WTC11 (cell line): ENCODE measurements at regions not wholly inside any gene's neighbourhood (a gene's known extent, or its start where the extent isn't known, plus 50 kb on each side); places are given as distances from the start of the nearest gene placed in this dataset.

Experiments
- ATAC-seq: fragments of 200-7000 bp; cut with Tn5 transposase; 2 replicates; pipeline ENCODE4 v1.10.0; 2021; ENCODE audit warnings: mild to moderate bottlenecking, moderate library complexity
- CTCF ChIA-PET: fragments of 300-600 bp; sonication (Branson Sonifier 250); formaldehyde crosslinking; loops from one replicate; lab custom pipeline; 2021; ENCODE audit warnings: antibody characterized with exemption; lab: Charles Lee
- POLR2A ChIA-PET: fragments of 350-600 bp; sonication (Branson Sonifier 250); formaldehyde crosslinking; loops from one replicate; lab custom pipeline; 2021; ENCODE audit warnings: antibody characterized with exemption; lab: Charles Lee
- DNase-seq: peaks from one replicate; pipeline ENCODE4 v3.0.0; 2021; ENCODE audit warnings: low spot score
- H3K27ac Mint-ChIP-seq: 2 replicates; pipeline ENCODE4 v1.8.0; 2021; ENCODE audit warnings: mixed read lengths
- H3K27me3 Mint-ChIP-seq: 2 replicates; pipeline ENCODE4 v1.8.0; 2021; ENCODE audit warnings: low read depth, mild to moderate bottlenecking, moderate library complexity, mixed read lengths
- H3K36me3 Mint-ChIP-seq: 2 replicates; pipeline ENCODE4 v1.8.0; 2021; ENCODE audit warnings: mixed read lengths
- H3K4me1 Mint-ChIP-seq: 2 replicates; pipeline ENCODE4 v1.8.0; 2022; ENCODE audit warnings: mixed read lengths
- H3K4me3 Mint-ChIP-seq: 2 replicates; pipeline ENCODE4 v1.8.0; 2021; ENCODE audit warnings: mild to moderate bottlenecking, moderate library complexity, mixed read lengths
- H3K9me3 Mint-ChIP-seq: 2 replicates; pipeline ENCODE4 v1.8.0; 2021; ENCODE audit warnings: mixed read lengths
- CDX4 ChIP-seq: fragments of 250-450 bp; sonication (Bioruptor Pico); IDR thresholded peaks from 2 replicates; pipeline ENCODE4 v1.9.0; 2021; ENCODE audit warnings: moderate library complexity, mild to moderate bottlenecking, inconsistent platforms, borderline replicate concordance
- CREB1 ChIP-seq: sonication (generic); formaldehyde crosslinking; IDR thresholded peaks from 2 replicates; pipeline ENCODE4 v1.8.0; 2023; ENCODE audit warnings: mild to moderate bottlenecking, missing genetic modification reagents
- ETV6 ChIP-seq: sonication (generic); formaldehyde crosslinking; IDR thresholded peaks from 2 replicates; pipeline ENCODE4 v1.8.1; 2022; ENCODE audit warnings: mild to moderate bottlenecking, missing genetic modification reagents
- FOXJ3 ChIP-seq: sonication (generic); formaldehyde crosslinking; IDR thresholded peaks from 2 replicates; pipeline ENCODE4 v1.9.0; 2021; ENCODE audit warnings: missing genetic modification reagents, mild to moderate bottlenecking, borderline replicate concordance
- JAZF1 ChIP-seq: fragments of 250-450 bp; sonication (Bioruptor Pico); IDR thresholded peaks from 2 replicates; pipeline ENCODE4 v1.9.0; 2021; ENCODE audit warnings: moderate library complexity, mild to moderate bottlenecking, inconsistent platforms
- KAT7 ChIP-seq: sonication (generic); formaldehyde crosslinking; IDR thresholded peaks from 2 replicates; pipeline ENCODE4 v1.8.1; 2023; ENCODE audit warnings: missing genetic modification reagents, mild to moderate bottlenecking, borderline replicate concordance
- OVOL2 ChIP-seq: fragments of 250-450 bp; sonication (Bioruptor Pico); IDR thresholded peaks from 2 replicates; pipeline ENCODE4 v1.9.0; 2021; ENCODE audit warnings: mild to moderate bottlenecking, borderline replicate concordance
- RORB ChIP-seq: fragments of 250-450 bp; sonication (Bioruptor Pico); IDR thresholded peaks from 2 replicates; pipeline ENCODE4 v1.9.0; 2021; ENCODE audit warnings: mild to moderate bottlenecking
- SP1 ChIP-seq: sonication (generic); formaldehyde crosslinking; conservative IDR thresholded peaks from 2 replicates; pipeline ENCODE4 v1.8.1; 2022; ENCODE audit warnings: missing genetic modification reagents
- TEAD1 ChIP-seq: sonication (generic); formaldehyde crosslinking; IDR thresholded peaks from 2 replicates; pipeline ENCODE4 v1.8.0; 2022; ENCODE audit warnings: mild to moderate bottlenecking, missing genetic modification reagents
- USF1 ChIP-seq: sonication (generic); formaldehyde crosslinking; IDR thresholded peaks from 2 replicates; pipeline ENCODE4 v1.8.0; 2022; ENCODE audit warnings: mild to moderate bottlenecking, missing genetic modification reagents
- ZNF121 ChIP-seq: sonication (generic); formaldehyde crosslinking; IDR thresholded peaks from 2 replicates; pipeline ENCODE4 v1.8.0; 2023; ENCODE audit warnings: missing genetic modification reagents
- ZNF232 ChIP-seq: sonication (generic); formaldehyde crosslinking; IDR thresholded peaks from 2 replicates; pipeline ENCODE4 v1.8.0; 2022; ENCODE audit warnings: mild to moderate bottlenecking, missing genetic modification reagents
- ZNF317 ChIP-seq: sonication (generic); formaldehyde crosslinking; IDR thresholded peaks from 2 replicates; pipeline ENCODE4 v1.8.1; 2023; ENCODE audit warnings: low read depth, mild to moderate bottlenecking, moderate library complexity, missing genetic modification reagents, borderline replicate concordance
- ZNF423 ChIP-seq: fragments of 250-450 bp; sonication (Bioruptor Pico); IDR thresholded peaks from 2 replicates; pipeline ENCODE4 v2.1.2; 2022; ENCODE audit warnings: mild to moderate bottlenecking, moderate library complexity
- ZSCAN18 ChIP-seq: fragments of 250-450 bp; sonication (Bioruptor Pico); IDR thresholded peaks from 2 replicates; pipeline ENCODE4 v2.1.2; 2022; ENCODE audit warnings: mild to moderate bottlenecking, moderate library complexity
- TF ChIP-seq, protein P1 (sequence below): sonication (generic); formaldehyde crosslinking; IDR thresholded peaks from 2 replicates; pipeline ENCODE4 v1.8.0; 2022; ENCODE audit warnings: mild to moderate bottlenecking, missing genetic modification reagents
- TF ChIP-seq, protein P2 (sequence below): sonication (generic); formaldehyde crosslinking; conservative IDR thresholded peaks from 2 replicates; pipeline ENCODE4 v1.8.1; 2022; ENCODE audit warnings: mild to moderate bottlenecking, missing genetic modification reagents
- TF ChIP-seq, protein P3 (sequence below): sonication (generic); formaldehyde crosslinking; IDR thresholded peaks from 2 replicates; pipeline ENCODE4 v1.8.0; 2023; ENCODE audit warnings: missing genetic modification reagents
- TF ChIP-seq, protein P4 (sequence below): fragments of 250-450 bp; sonication (Bioruptor Pico); conservative IDR thresholded peaks from 2 replicates; pipeline ENCODE4 v1.9.0; 2021; ENCODE audit warnings: mild to moderate bottlenecking
- TF ChIP-seq, protein P5 (sequence below): sonication (generic); formaldehyde crosslinking; IDR thresholded peaks from 2 replicates; pipeline ENCODE4 v1.8.0; 2022; ENCODE audit warnings: missing genetic modification reagents

DNA sequence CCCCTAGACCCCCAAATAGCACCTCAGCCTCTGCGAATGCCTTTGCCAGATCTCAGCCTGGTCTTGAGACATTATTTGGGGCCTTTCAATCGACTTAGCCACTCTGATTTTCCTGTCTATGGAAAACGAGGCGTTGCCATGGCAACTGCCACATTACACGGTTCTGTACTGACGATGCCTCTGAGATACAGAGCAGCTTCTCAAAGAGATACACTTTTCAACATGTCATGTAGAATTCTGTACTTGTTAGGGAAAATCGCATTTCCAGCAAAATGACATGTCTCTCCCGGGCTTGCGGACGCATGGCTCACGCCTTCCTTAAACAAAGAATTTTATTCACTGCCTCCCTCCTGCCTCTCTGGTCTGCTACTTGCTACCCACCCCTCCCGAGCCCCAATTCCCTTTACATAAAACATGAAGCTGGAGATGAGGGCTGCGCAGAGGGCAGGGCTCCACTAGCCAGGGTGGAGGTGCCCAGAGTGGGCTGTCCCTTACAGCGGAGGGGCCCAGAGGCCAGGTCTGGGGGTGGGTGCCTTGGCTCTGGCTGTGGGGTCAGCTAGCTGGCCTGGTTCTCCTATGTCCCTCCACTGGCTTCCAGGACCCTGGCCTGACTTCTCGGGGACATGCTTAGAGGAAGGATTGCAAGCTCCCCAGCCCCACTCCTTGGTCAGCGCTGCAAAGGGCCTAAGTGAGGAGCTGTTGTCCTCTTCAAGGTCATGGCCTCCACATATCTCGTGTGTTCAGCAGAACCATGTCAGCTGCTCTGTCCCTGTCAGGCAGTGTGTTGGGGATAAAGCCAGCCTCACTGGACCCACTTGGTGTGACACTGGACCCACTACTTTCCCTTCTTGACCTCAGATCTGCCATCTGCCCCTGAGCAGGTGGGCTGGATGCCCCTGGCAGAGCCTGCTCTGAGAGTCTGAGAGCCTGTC lies 342.5 kb downstream of the RPS24 start (continued):
- TF ChIP-seq ZSCAN18 (CRISPR knock-in tag): no peak
- TF ChIP-seq FOXJ3: no peak
- no peak for TF ChIP-seq ZNF121
- TF ChIP-seq ZNF317 (CRISPR knock-in tag): no peak
- no peak for TF ChIP-seq ETV6
- TF ChIP-seq TEAD1 (CRISPR knock-in tag): no peak

DNA sequence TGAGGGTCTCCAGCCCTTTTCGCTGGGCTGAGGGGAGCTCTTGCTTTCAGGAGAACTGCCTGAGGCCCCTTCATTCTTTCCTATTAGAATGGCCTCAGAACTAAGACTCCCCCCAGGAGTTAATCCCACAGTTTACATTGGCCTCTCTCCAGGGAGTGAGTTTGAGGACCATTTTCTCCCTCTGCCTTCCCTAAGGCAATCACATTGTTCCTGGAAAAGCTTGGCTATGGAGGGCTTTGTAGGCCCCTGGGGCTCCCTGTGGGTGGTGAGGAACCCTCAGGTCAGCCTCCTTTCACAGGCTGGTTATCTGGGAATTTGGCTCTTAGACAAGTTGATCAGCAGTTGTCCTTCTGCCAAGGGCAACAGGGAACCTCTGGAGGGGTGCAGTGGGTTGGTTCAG lies 343.7 kb downstream of the RPS24 start:
- peaks cover 9% of the 10 kb centered on the region for H3K36me3 Mint-ChIP-seq
- TF ChIP-seq SP1 (CRISPR knock-in tag) (no peak), ZNF423 (CRISPR knock-in tag) (peak; percentile 93), FOXJ3 (no peak)
- TF ChIP-seq, protein P1, sequence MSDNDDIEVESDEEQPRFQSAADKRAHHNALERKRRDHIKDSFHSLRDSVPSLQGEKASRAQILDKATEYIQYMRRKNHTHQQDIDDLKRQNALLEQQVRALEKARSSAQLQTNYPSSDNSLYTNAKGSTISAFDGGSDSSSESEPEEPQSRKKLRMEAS: no peak
- TF ChIP-seq, protein P2, sequence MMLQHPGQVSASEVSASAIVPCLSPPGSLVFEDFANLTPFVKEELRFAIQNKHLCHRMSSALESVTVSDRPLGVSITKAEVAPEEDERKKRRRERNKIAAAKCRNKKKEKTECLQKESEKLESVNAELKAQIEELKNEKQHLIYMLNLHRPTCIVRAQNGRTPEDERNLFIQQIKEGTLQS: no peak
- TF ChIP-seq, all 79 proteins: peak for 1
- H3K4me1 Mint-ChIP-seq: peaks cover 9% of the 10 kb centered on the region
- POLR2A ChIA-PET: no interaction called here
- H3K9me3 Mint-ChIP-seq: peaks cover 21% of the 10 kb centered on the region
- H3K4me3 Mint-ChIP-seq: no peak overlapping the region
- DNase-seq (no peak), ATAC-seq (no peak)
- H3K27ac Mint-ChIP-seq: no peak overlapping the region
- H3K27me3 Mint-ChIP-seq: peaks cover 9% of the 10 kb centered on the region
- CTCF ChIA-PET: interaction anchor here (0.8 kb wide), 1 partner anchor 330 kb away, joined by 6 read pairs; no protein-coding TSS in a partner anchor

DNA sequence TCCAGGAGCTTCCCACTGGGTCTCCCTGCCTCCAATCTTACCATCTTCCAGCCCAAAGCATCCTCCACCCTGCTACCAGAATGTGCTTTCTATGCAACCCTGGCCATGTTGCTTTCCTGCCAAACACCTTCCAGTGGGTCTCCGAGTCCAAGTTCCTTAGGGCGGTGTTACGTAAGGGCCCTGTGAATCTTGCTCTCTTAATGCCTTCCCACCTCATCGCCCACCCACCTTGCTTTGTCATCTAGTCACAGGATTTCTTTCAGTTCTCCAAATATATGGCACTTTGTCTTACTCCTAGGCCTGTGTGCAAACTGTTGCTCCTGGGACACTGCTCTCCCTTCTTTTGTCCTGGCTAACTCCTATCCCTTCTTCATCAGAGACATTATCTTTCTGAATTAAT lies 344.5 kb downstream of the RPS24 start:
- ChIA-PET CTCF (interaction anchor here (0.8 kb wide), 1 partner anchor 331 kb away, joined by 6 read pairs; no protein-coding TSS in a partner anchor), POLR2A (no interaction called here)
- H3K4me3 Mint-ChIP-seq: no peak overlapping the region
- peaks cover 9% of the 10 kb centered on the region for H3K4me1 Mint-ChIP-seq
- H3K36me3 Mint-ChIP-seq: peaks cover 9% of the 10 kb centered on the region
- ATAC-seq: no peak
- H3K27me3 Mint-ChIP-seq: peaks cover 9% of the 10 kb centered on the region
- H3K27ac Mint-ChIP-seq: no peak overlapping the region
- no peak for DNase-seq
- peaks cover 21% of the 10 kb centered on the region for H3K9me3 Mint-ChIP-seq
- TF ChIP-seq OVOL2 (no peak), CREB1 (CRISPR knock-in tag) (no peak), RORB (no peak), ZNF232 (CRISPR knock-in tag) (no peak), ZNF121 (no peak), JAZF1 (CRISPR knock-in tag) (no peak), KAT7 (CRISPR knock-in tag) (no peak), CDX4 (no peak), ETV6 (no peak), USF1 (CRISPR knock-in tag) (no peak)
- TF ChIP-seq, protein P3, sequence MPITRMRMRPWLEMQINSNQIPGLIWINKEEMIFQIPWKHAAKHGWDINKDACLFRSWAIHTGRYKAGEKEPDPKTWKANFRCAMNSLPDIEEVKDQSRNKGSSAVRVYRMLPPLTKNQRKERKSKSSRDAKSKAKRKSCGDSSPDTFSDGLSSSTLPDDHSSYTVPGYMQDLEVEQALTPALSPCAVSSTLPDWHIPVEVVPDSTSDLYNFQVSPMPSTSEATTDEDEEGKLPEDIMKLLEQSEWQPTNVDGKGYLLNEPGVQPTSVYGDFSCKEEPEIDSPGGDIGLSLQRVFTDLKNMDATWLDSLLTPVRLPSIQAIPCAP: no peak
- TF ChIP-seq, protein P4, sequence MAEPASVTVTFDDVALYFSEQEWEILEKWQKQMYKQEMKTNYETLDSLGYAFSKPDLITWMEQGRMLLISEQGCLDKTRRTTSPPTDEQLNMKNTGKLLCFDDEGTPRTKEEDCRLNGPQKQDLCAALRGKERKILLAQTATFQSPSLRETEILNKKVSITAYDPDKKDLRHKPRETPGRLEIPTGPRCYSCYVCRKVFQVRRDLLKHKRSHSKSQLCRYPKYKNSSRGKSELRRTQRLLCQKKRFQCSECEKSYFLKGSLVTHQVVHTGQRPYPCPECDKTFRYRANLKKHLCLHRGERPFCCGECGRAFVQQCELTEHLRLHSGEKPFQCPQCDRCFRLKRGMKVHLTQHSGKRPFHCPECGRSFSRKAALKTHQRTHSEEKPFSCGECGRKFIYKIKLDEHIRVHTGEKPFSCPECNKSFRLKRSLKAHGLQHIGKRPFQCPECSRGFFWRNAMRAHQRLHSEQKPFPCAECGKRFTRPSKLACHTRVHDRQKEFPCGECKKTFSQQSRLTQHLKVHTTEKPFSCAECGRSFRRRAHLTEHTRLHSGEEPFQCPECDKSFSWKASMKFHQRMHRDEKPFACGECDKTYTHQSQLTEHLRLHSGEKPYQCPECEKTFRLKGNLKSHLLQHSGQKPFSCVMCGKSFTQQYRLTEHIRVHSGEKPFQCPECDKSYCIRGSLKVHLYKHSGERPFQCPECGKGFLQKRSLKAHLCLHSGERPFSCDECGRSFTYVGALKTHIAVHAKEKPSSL (CRISPR knock-in tag): no peak
- TF ChIP-seq, protein P2: no peak
- TF ChIP-seq, protein P5, sequence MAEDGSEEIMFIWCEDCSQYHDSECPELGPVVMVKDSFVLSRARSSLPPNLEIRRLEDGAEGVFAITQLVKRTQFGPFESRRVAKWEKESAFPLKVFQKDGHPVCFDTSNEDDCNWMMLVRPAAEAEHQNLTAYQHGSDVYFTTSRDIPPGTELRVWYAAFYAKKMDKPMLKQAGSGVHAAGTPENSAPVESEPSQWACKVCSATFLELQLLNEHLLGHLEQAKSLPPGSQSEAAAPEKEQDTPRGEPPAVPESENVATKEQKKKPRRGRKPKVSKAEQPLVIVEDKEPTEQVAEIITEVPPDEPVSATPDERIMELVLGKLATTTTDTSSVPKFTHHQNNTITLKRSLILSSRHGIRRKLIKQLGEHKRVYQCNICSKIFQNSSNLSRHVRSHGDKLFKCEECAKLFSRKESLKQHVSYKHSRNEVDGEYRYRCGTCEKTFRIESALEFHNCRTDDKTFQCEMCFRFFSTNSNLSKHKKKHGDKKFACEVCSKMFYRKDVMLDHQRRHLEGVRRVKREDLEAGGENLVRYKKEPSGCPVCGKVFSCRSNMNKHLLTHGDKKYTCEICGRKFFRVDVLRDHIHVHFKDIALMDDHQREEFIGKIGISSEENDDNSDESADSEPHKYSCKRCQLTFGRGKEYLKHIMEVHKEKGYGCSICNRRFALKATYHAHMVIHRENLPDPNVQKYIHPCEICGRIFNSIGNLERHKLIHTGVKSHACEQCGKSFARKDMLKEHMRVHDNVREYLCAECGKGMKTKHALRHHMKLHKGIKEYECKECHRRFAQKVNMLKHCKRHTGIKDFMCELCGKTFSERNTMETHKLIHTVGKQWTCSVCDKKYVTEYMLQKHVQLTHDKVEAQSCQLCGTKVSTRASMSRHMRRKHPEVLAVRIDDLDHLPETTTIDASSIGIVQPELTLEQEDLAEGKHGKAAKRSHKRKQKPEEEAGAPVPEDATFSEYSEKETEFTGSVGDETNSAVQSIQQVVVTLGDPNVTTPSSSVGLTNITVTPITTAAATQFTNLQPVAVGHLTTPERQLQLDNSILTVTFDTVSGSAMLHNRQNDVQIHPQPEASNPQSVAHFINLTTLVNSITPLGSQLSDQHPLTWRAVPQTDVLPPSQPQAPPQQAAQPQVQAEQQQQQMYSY: no peak
